ENCODE measurements at regions not wholly inside any gene's neighbourhood (a gene's known extent, or its start where the extent isn't known, plus 50 kb on each side); places are given as distances from the start of the nearest gene placed in this dataset.

DNA sequence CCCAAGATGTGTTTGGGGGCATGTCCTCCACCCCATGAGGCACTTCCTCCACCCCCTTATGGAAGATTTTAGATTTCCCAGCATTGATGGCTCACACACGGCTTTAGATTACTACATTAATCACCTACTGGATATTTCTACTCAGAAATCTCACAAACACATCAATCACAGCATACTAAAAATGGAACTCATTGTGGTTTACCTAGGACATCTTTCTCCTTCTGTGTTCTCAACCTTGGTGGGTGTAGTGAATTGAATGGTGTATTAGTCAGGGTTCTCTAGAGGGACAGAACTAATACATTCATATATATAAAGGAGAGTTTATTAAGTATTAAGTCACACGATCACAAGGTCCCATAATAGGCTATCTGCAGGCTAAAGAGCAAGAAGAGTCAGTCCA, 82.1 kb upstream of the CYRIA start:
- TF ChIP-seq, protein P1, sequence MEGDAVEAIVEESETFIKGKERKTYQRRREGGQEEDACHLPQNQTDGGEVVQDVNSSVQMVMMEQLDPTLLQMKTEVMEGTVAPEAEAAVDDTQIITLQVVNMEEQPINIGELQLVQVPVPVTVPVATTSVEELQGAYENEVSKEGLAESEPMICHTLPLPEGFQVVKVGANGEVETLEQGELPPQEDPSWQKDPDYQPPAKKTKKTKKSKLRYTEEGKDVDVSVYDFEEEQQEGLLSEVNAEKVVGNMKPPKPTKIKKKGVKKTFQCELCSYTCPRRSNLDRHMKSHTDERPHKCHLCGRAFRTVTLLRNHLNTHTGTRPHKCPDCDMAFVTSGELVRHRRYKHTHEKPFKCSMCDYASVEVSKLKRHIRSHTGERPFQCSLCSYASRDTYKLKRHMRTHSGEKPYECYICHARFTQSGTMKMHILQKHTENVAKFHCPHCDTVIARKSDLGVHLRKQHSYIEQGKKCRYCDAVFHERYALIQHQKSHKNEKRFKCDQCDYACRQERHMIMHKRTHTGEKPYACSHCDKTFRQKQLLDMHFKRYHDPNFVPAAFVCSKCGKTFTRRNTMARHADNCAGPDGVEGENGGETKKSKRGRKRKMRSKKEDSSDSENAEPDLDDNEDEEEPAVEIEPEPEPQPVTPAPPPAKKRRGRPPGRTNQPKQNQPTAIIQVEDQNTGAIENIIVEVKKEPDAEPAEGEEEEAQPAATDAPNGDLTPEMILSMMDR (IDR thresholded peaks at IDR 0.05; ENCODE audit: poor library complexity, severe bottlenecking), result no peak
- TF ChIP-seq, protein P2, sequence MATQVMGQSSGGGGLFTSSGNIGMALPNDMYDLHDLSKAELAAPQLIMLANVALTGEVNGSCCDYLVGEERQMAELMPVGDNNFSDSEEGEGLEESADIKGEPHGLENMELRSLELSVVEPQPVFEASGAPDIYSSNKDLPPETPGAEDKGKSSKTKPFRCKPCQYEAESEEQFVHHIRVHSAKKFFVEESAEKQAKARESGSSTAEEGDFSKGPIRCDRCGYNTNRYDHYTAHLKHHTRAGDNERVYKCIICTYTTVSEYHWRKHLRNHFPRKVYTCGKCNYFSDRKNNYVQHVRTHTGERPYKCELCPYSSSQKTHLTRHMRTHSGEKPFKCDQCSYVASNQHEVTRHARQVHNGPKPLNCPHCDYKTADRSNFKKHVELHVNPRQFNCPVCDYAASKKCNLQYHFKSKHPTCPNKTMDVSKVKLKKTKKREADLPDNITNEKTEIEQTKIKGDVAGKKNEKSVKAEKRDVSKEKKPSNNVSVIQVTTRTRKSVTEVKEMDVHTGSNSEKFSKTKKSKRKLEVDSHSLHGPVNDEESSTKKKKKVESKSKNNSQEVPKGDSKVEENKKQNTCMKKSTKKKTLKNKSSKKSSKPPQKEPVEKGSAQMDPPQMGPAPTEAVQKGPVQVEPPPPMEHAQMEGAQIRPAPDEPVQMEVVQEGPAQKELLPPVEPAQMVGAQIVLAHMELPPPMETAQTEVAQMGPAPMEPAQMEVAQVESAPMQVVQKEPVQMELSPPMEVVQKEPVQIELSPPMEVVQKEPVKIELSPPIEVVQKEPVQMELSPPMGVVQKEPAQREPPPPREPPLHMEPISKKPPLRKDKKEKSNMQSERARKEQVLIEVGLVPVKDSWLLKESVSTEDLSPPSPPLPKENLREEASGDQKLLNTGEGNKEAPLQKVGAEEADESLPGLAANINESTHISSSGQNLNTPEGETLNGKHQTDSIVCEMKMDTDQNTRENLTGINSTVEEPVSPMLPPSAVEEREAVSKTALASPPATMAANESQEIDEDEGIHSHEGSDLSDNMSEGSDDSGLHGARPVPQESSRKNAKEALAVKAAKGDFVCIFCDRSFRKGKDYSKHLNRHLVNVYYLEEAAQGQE (IDR thresholded peaks at IDR 0.05; ENCODE audit: borderline replicate concordance), result no peak

Data from neural cell (in vitro differentiated cells).